NCI-H1105 (cell line): ENCODE measurements at regions not wholly inside any gene's neighbourhood (a gene's known extent, or its start where the extent isn't known, plus 50 kb on each side); places are given as distances from the start of the nearest gene placed in this dataset.
"Not testable (repeated sequence)": the region's sequence is repeated elsewhere in the genome, so short reads cannot be mapped to it uniquely, and the experiment has no call there.

Source experiments
- DNase-seq: peaks from one replicate; lab custom pipeline; 2025; lab: John Stamatoyannopoulos, UW

GRCh38 chrX:139475432-139475831, 55.1 kb upstream of the F9 start:
- no peak for DNase-seq

GRCh38 chrX:139461945-139462344, 68.6 kb upstream of the F9 start:
- DNase-seq, result not testable (repeated sequence)

- DNase-seq, result no peak
Observed at GRCh38 chrX:139454743-139455142, 75.8 kb upstream of the F9 start.

- no peak for DNase-seq
Observed at GRCh38 chrX:139448996-139449395, 81.5 kb upstream of the F9 start.

- no peak for DNase-seq
Observed at GRCh38 chrX:139446832-139447231, 83.7 kb upstream of the F9 start.

- DNase-seq, result no peak
Observed at GRCh38 chrX:139429913-139430312, 100.6 kb upstream of the F9 start.

GRCh38 chrX:139423186-139423585, 107.4 kb upstream of the F9 start:
- DNase-seq, result no peak

GRCh38 chrX:139398258-139398657, 132.3 kb upstream of the F9 start:
- DNase-seq, result not testable (repeated sequence)

- DNase-seq, result no peak
Observed at GRCh38 chrX:139388254-139388653, 142.3 kb upstream of the F9 start.

GRCh38 chrX:139382529-139382928, 148.0 kb upstream of the F9 start:
- DNase-seq, result no peak

GRCh38 chrX:139376547-139376946, 154.0 kb upstream of the F9 start:
- DNase-seq, result not testable (repeated sequence)

- no peak for DNase-seq
Observed at GRCh38 chrX:139360356-139360755, 170.2 kb upstream of the F9 start.

- DNase-seq, result not testable (repeated sequence)
Observed at GRCh38 chrX:139342594-139342991, 187.9 kb upstream of the F9 start.

- not testable (repeated sequence) for DNase-seq
Observed at GRCh38 chrX:139341855-139342593, 188.5 kb upstream of the F9 start.

GRCh38 chrX:139332441-139332840, 198.1 kb upstream of the F9 start:
- no peak for DNase-seq

- DNase-seq, result no peak
Observed at GRCh38 chrX:139327355-139327754, 203.2 kb upstream of the F9 start.

- no peak for DNase-seq
Observed at GRCh38 chrX:139324756-139325155, 205.8 kb upstream of the F9 start.

GRCh38 chrX:139320661-139321354, 209.7 kb upstream of the F9 start:
- not testable (repeated sequence) for DNase-seq

GRCh38 chrX:139306675-139307074, 223.9 kb upstream of the F9 start:
- DNase-seq, result not testable (repeated sequence)

GRCh38 chrX:139304471-139304870, 226.1 kb upstream of the F9 start:
- DNase-seq, result no peak

- DNase-seq, result no peak
Observed at GRCh38 chrX:139299309-139299708, 231.2 kb upstream of the F9 start.

- no peak for DNase-seq
Observed at GRCh38 chrX:139298437-139298836, 232.1 kb upstream of the F9 start.

- no peak for DNase-seq
Observed at GRCh38 chrX:139297638-139298037, 232.9 kb upstream of the F9 start.

GRCh38 chrX:139293991-139294390, 236.5 kb upstream of the F9 start:
- no peak for DNase-seq
